ENCODE measurements at regions not wholly inside any gene's neighbourhood (a gene's known extent, or its start where the extent isn't known, plus 50 kb on each side); places are given as distances from the start of the nearest gene placed in this dataset.
"Not testable (repeated sequence)": the region's sequence is repeated elsewhere in the genome, so short reads cannot be mapped to it uniquely, and the experiment has no call there.

DNA sequence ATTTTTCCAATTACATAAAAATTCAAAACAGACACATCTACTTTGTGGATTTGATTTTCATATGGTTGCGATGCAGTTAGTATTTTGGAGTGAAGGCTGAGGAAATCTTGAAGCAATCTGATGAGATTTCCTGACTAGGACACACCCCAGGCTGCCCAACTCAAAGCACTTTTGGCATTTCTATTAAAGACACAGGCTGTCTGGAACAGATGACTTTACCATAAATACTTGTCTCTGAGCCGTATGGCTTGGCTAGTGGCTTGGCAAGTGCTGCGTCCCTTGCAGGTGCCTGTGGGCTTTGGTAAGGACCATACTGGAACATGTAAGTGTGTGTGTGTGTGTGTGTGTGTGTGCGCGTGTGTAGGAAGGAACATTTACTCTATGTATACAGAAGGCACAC is 218.8 kb downstream of the FGF9 start:
- H3K36me3 ChIP-seq (ENCODE audit: insufficient read depth, low read length): no peaks in the 10 kb centered on the region
- Mint-ChIP-seq H3K4me3 (no peak overlapping the region), H3K27me3 (peaks cover 0 to 6% of the 10 kb centered on the region in 2 donors), H3K36me3 (no peaks in the 10 kb centered on the region), H3K4me1 (peaks cover 2 to 10% (median 2%) of the 10 kb centered on the region in 4 donors), H3K27ac (no peak overlapping the region), H3K9me3 (peaks cover 0 to 2% (median 0%) of the 10 kb centered on the region in 8 donors)
- no peak overlapping the region for H3K4me3 ChIP-seq (ENCODE audit: low read length in 2 of 2)
- H3K4me1 ChIP-seq (ENCODE audit: insufficient read depth, low read length): no peaks in the 10 kb centered on the region
- H3K27me3 ChIP-seq (ENCODE audit: insufficient read depth, low read length): no peaks in the 10 kb centered on the region
- H3K9me3 ChIP-seq (ENCODE audit: control insufficient read depth in 1 of 2, low read length in 2 of 2): no peaks in the 10 kb centered on the region
- intact Hi-C loops (cut with micrococcal nuclease): no loop called here
- ChIA-PET POLR2A (ENCODE audit: partially characterized antibody) (no interaction called here), CTCF (ENCODE audit: partially characterized antibody) (no interaction called here)
- no peak for DNase-seq
- H3K27ac ChIP-seq (ENCODE audit: low read depth, low read length): no peak overlapping the region

DNA sequence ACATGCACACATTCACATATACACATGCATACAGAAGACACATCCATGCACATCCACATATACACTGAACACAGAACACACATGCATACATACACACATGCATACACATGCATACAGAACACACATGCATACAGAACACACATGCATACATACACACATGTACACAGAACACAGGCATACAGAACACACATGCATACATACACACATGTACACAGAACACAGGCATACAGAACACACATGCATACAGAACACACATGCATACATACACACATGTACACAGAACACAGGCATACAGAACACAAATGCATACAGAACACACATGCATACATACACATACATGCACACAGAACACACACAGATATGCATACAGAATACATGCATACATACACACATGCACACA is 219.3 kb downstream of the FGF9 start:
- H3K27ac ChIP-seq (ENCODE audit: low read depth, low read length); DNase-seq; CTCF ChIA-PET (ENCODE audit: partially characterized antibody); H3K36me3 ChIP-seq (ENCODE audit: insufficient read depth, low read length); H3K4me1 Mint-ChIP-seq; POLR2A ChIA-PET (ENCODE audit: partially characterized antibody); H3K27me3 ChIP-seq (ENCODE audit: insufficient read depth, low read length); H3K4me3 Mint-ChIP-seq; H3K9me3 ChIP-seq (ENCODE audit: control insufficient read depth in 1 of 2, low read length in 2 of 2); H3K9me3 Mint-ChIP-seq; H3K4me1 ChIP-seq (ENCODE audit: insufficient read depth, low read length); H3K27ac Mint-ChIP-seq; H3K36me3 Mint-ChIP-seq; H3K27me3 Mint-ChIP-seq; H3K4me3 ChIP-seq (ENCODE audit: low read length in 2 of 2); intact Hi-C loops (cut with micrococcal nuclease): not testable (repeated sequence)

DNA sequence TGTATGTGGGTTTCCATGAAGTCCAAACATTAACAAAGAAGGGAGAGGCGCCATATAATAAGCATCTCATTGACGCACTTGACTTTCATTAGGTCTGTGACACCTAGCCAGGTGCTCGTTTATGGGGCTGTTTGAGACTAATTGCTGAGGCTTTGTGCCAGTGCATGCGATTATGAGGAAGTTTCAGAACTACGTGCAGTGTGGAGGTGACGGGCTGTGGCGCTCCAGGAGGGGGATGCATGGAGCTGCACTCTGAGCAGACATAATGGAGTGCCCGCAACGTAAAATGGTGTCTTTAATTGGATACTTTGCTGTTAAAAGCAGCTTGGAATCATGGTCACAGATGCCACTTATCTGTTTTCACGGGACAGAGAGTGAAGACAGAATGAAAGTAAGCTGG is 223.2 kb downstream of the FGF9 start:
- Histone ChIP-seq H3K27ac (ENCODE audit: low read depth, low read length) (no peak overlapping the region), H3K9me3 (ENCODE audit: control insufficient read depth in 1 of 2, low read length in 2 of 2) (no peaks in the 10 kb centered on the region), H3K4me3 (ENCODE audit: low read length in 2 of 2) (no peak overlapping the region), H3K4me1 (ENCODE audit: insufficient read depth, low read length) (no peaks in the 10 kb centered on the region), H3K27me3 (ENCODE audit: insufficient read depth, low read length) (no peaks in the 10 kb centered on the region), H3K36me3 (ENCODE audit: insufficient read depth, low read length) (no peaks in the 10 kb centered on the region)
- H3K4me3 Mint-ChIP-seq: peak overlapping the region in 1 of 8 donors; percentile 40
- no peaks in the 10 kb centered on the region for H3K36me3 Mint-ChIP-seq
- ChIA-PET CTCF (ENCODE audit: partially characterized antibody) (no interaction called here), POLR2A (ENCODE audit: partially characterized antibody) (no interaction called here)
- H3K9me3 Mint-ChIP-seq: no peaks in the 10 kb centered on the region
- H3K27me3 Mint-ChIP-seq: peaks cover 0 to 6% of the 10 kb centered on the region in 2 donors
- peaks cover 0 to 10% (median 4%) of the 10 kb centered on the region in 4 donors for H3K4me1 Mint-ChIP-seq
- intact Hi-C loops (cut with micrococcal nuclease): no loop called here
- no peak for DNase-seq
- no peak overlapping the region for H3K27ac Mint-ChIP-seq

DNA sequence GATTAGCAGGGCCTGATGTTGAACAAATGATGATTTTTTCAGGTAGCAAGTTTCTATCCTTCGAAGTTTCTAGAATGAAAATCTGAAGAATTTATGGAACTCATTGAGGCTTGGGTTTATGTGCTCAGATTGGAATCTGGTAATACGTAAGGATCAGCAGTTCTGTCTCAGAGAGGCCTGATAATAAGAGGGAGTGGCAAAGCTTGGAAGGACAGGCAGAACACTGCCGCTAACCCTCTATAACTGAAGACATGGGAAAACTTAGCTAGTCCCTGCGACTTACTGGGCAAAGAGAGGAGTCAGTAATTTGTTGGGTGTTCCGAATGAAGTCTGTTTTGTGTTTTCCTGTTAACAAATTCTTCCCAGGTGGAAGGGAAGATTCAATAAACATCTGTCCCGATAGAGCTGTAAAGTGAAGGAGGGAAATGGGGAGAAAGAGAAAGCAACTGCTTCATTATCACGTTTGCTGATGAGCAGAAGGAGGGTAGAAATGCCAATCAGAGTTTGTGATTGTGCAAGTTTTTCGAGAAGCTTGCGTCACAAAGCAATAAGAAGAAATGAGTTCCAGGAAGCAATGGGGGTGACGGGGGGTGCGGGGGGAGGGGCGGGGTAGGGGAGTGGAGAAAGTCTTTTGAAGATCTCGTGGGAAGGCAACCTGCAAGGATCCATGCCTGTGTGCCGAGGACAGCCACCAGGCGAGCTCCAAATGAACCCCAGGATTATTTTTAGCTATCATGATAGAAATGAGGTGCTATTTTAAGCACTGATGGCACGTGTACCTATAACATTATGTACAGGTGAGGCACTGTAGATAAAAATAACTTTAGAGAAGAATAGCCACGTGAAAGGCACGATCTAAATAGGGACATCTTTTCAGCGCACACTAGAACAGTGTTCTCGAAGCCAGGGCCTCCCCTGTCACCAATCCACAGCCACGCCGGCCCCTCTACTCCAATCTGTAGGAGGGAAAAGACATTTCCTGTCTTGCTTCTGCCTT is 224.1 kb downstream of the FGF9 start:
- DNase-seq: no peak
- no peaks in the 10 kb centered on the region for H3K27me3 ChIP-seq (ENCODE audit: insufficient read depth, low read length)
- POLR2A ChIA-PET (ENCODE audit: partially characterized antibody): no interaction called here
- H3K4me1 Mint-ChIP-seq: peaks cover 0 to 10% (median 4%) of the 10 kb centered on the region in 4 donors
- H3K36me3 ChIP-seq (ENCODE audit: insufficient read depth, low read length): no peaks in the 10 kb centered on the region
- H3K27ac Mint-ChIP-seq: no peak overlapping the region
- no peak overlapping the region for H3K4me3 ChIP-seq (ENCODE audit: low read length in 2 of 2)
- no peak overlapping the region for H3K4me3 Mint-ChIP-seq
- H3K27me3 Mint-ChIP-seq: peaks cover 0 to 6% of the 10 kb centered on the region in 2 donors
- H3K4me1 ChIP-seq (ENCODE audit: insufficient read depth, low read length): no peaks in the 10 kb centered on the region
- no peaks in the 10 kb centered on the region for H3K36me3 Mint-ChIP-seq
- no peaks in the 10 kb centered on the region for H3K9me3 Mint-ChIP-seq
- H3K9me3 ChIP-seq (ENCODE audit: control insufficient read depth in 1 of 2, low read length in 2 of 2): no peaks in the 10 kb centered on the region
- H3K27ac ChIP-seq (ENCODE audit: low read depth, low read length): no peak overlapping the region
- intact Hi-C loops (cut with micrococcal nuclease): no loop called here
- CTCF ChIA-PET (ENCODE audit: partially characterized antibody): no interaction called here

DNA sequence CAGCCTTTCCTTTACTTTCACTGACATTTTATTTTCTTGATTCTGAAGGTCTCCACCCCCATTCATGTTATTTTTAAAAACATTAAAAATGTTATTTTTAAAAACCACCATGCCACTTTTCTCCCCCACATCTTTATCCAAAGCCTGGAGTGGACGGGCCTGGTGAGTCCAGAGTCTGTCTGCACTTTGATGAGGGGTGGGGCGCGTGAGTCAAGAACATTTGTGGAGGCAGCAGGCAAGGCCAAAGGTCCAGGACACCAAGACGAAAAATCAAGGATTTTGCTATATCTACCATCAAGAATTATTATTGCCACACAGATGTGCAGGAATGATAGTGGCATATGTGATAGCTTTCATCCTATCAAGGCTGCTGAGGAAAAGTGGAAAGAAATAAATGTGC is 224.9 kb downstream of the FGF9 start:
- no peaks in the 10 kb centered on the region for H3K9me3 Mint-ChIP-seq
- Histone ChIP-seq H3K27ac (ENCODE audit: low read depth, low read length) (no peak overlapping the region), H3K27me3 (ENCODE audit: insufficient read depth, low read length) (no peaks in the 10 kb centered on the region), H3K36me3 (ENCODE audit: insufficient read depth, low read length) (no peaks in the 10 kb centered on the region), H3K4me1 (ENCODE audit: insufficient read depth, low read length) (no peaks in the 10 kb centered on the region), H3K9me3 (ENCODE audit: control insufficient read depth in 1 of 2, low read length in 2 of 2) (no peaks in the 10 kb centered on the region), H3K4me3 (ENCODE audit: low read length in 2 of 2) (no peak overlapping the region)
- intact Hi-C loops (cut with micrococcal nuclease): no loop called here
- no peak overlapping the region for H3K27ac Mint-ChIP-seq
- DNase-seq: no peak
- H3K4me3 Mint-ChIP-seq: no peak overlapping the region
- peaks cover 0 to 6% of the 10 kb centered on the region in 2 donors for H3K27me3 Mint-ChIP-seq
- peaks cover 0 to 10% (median 4%) of the 10 kb centered on the region in 4 donors for H3K4me1 Mint-ChIP-seq
- ChIA-PET CTCF (ENCODE audit: partially characterized antibody) (no interaction called here), POLR2A (ENCODE audit: partially characterized antibody) (no interaction called here)
- no peaks in the 10 kb centered on the region for H3K36me3 Mint-ChIP-seq

DNA sequence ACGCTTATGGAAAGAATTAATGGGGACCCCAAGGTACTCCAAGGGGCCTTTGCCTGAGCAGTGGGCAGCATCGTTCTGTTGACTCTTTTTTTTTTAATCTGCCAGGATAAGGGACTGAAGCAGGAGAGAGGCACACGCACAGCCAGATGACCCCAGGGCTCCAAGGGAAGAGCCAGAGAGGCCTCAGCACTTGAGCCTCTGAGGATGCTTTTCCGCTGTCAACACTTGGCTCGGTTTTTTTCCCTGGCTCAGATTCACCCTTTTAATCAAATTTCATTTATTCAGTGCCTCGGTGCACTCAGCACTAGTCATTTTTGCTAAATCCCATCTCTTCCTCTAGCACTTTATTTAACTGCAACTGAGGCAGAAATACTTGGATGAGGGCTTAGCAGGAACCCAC is 226.3 kb downstream of the FGF9 start:
- Mint-ChIP-seq H3K4me1 (peaks cover 0 to 10% (median 4%) of the 10 kb centered on the region in 4 donors), H3K27ac (no peak overlapping the region), H3K36me3 (no peaks in the 10 kb centered on the region), H3K4me3 (no peak overlapping the region), H3K9me3 (no peaks in the 10 kb centered on the region), H3K27me3 (peaks cover 0 to 6% of the 10 kb centered on the region in 2 donors)
- DNase-seq: no peak
- Histone ChIP-seq H3K4me1 (ENCODE audit: insufficient read depth, low read length) (no peaks in the 10 kb centered on the region), H3K36me3 (ENCODE audit: insufficient read depth, low read length) (no peaks in the 10 kb centered on the region), H3K27me3 (ENCODE audit: insufficient read depth, low read length) (no peaks in the 10 kb centered on the region), H3K9me3 (ENCODE audit: control insufficient read depth in 1 of 2, low read length in 2 of 2) (no peaks in the 10 kb centered on the region), H3K4me3 (ENCODE audit: low read length in 2 of 2) (no peak overlapping the region), H3K27ac (ENCODE audit: low read depth, low read length) (no peak overlapping the region)
- intact Hi-C loops (cut with micrococcal nuclease): no loop called here
- CTCF ChIA-PET (ENCODE audit: partially characterized antibody): no interaction called here
- POLR2A ChIA-PET (ENCODE audit: partially characterized antibody): no interaction called here

DNA sequence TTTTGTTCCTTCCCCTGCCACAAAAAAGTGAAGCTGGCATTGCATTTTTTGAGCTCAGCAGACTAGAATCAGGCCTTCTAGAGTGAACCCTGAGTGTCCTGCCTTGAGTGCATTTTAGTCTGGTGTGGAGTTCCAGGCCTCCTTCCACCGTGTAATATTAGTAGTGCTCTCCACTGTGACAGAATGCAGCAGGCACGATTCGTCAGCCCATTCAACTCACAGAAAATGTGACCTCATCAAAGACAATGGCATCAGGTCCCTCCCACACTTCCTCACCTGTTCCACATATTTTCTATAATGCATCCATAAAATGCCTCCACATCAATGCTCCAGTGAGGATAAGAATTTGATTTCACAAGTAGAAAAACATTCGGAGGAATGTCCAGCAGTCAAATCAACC is 227.6 kb downstream of the FGF9 start:
- H3K36me3 ChIP-seq (ENCODE audit: insufficient read depth, low read length): no peaks in the 10 kb centered on the region
- H3K4me3 ChIP-seq (ENCODE audit: low read length in 2 of 2): no peak overlapping the region
- no peak for DNase-seq
- H3K27me3 ChIP-seq (ENCODE audit: insufficient read depth, low read length): no peaks in the 10 kb centered on the region
- ChIA-PET CTCF (ENCODE audit: partially characterized antibody) (no interaction called here), POLR2A (ENCODE audit: partially characterized antibody) (no interaction called here)
- no peaks in the 10 kb centered on the region for H3K9me3 ChIP-seq (ENCODE audit: control insufficient read depth in 1 of 2, low read length in 2 of 2)
- no peak overlapping the region for H3K27ac ChIP-seq (ENCODE audit: low read depth, low read length)
- peaks cover 0 to 6% of the 10 kb centered on the region in 2 donors for H3K27me3 Mint-ChIP-seq
- no peaks in the 10 kb centered on the region for H3K36me3 Mint-ChIP-seq
- no peaks in the 10 kb centered on the region for H3K9me3 Mint-ChIP-seq
- intact Hi-C loops (cut with micrococcal nuclease): no loop called here
- no peak overlapping the region for H3K27ac Mint-ChIP-seq
- peaks cover 0 to 10% (median 4%) of the 10 kb centered on the region in 4 donors for H3K4me1 Mint-ChIP-seq
- no peak overlapping the region for H3K4me3 Mint-ChIP-seq
- no peaks in the 10 kb centered on the region for H3K4me1 ChIP-seq (ENCODE audit: insufficient read depth, low read length)

Measured in CD4-positive, alpha-beta memory T cell (primary cell).